HG02678 (cell line): ENCODE measurements at regions not wholly inside any gene's neighbourhood (a gene's known extent, or its start where the extent isn't known, plus 50 kb on each side); places are given as distances from the start of the nearest gene placed in this dataset.
"Not testable (repeated sequence)": the region's sequence is repeated elsewhere in the genome, so short reads cannot be mapped to it uniquely, and the experiment has no call there.

Experiments
- ATAC-seq: cut with Tn5 transposase; IDR thresholded peaks from one replicate; pipeline ENCODE4 v1.9.1; 2021; ENCODE audit warnings: mild to moderate bottlenecking, moderate library complexity; ENCODE audit not compliant: unreplicated experiment

DNA sequence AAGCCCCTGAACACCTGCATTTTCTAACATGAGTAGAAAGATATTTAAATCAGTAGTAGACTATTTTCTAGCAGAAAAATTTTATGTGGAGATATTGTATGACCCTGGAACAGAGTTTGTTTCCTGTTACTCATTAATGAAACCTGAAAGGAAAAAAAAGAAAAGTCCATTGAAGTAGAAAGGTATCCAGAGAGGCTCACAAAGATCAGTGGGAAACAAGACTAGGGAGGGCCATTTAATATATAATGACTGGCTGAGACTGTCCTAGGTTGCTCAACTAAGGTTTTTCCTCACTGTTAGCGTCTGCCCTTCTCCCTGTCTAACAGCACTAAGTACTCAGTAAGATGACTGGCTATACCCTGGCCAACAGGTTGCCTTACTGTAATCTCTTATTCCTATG is 788.6 kb downstream of the GLUD2 start:
- ATAC-seq: no peak

DNA sequence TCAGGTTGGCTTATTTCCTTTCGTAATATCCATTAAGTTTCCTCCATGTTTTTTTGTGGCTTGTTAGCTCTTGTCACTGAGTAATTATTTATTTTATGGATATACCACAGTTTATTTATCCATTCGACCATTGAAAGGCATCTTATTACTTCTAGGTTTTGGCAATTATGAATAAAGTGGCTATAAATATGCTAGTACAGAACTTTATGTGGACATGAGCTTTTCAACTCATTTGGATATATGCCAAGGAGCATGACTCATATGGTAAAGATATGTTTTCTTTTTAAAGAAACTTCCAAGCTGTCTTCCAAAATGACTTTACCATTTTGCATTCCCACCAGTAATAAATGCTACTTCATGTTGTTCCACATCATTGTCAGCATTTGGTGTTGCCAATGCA is 803.6 kb downstream of the GLUD2 start:
- no peak for ATAC-seq

DNA sequence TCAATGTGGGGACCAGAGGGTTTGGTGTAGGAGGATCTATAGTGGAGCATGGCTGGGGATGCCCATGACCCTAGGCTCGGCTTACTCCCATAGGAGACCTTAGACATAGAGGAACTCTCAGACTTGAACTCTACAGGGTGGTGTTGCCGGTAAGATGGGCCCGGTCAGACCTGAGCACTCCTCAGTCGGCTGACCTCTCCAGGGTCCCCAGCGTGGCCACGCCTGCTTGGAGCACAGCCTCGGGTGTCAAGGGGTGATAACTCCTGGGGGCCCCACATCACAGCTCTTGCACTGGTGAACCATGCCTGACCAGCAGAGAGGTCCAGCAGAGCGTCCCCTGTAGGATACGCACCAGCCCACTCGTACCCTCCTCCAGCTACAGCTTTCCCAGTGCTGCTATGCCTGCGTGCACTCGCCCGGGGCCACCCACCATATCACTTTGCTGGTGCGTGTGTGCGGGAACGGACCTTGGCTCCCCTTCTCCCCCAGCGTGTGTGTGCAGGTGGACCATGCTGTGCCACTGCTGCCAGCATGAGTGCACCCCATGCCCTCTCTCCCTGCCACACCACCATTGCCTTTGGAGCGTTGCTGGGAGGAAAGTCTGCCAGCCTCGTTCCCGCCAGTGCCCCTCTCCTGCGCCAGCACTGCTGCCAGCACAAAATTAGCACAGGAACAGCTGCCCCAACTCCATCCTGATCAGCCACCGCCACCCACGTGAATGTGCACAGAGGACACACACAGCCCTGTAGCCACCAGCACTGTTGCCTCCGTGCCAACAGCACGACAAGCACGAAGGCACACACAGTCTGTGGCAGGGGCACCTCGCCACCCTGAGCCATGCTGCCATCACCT is 806.6 kb downstream of the GLUD2 start:
- ATAC-seq: no peak

DNA sequence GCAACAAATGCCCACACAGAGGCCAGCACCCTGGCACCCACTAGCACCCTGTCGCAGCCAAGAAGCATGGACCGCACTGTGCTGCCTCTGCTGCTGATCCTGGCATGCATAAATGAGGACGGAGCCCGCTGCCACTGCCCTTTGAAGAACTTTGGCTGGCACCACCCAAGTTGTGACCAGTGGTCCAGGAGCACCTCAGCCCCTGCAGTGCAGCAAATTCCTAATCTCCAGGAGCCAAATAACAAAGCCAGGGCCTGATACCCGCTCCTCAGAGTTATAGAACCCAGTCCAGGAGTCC is 807.2 kb downstream of the GLUD2 start:
- ATAC-seq: no peak

DNA sequence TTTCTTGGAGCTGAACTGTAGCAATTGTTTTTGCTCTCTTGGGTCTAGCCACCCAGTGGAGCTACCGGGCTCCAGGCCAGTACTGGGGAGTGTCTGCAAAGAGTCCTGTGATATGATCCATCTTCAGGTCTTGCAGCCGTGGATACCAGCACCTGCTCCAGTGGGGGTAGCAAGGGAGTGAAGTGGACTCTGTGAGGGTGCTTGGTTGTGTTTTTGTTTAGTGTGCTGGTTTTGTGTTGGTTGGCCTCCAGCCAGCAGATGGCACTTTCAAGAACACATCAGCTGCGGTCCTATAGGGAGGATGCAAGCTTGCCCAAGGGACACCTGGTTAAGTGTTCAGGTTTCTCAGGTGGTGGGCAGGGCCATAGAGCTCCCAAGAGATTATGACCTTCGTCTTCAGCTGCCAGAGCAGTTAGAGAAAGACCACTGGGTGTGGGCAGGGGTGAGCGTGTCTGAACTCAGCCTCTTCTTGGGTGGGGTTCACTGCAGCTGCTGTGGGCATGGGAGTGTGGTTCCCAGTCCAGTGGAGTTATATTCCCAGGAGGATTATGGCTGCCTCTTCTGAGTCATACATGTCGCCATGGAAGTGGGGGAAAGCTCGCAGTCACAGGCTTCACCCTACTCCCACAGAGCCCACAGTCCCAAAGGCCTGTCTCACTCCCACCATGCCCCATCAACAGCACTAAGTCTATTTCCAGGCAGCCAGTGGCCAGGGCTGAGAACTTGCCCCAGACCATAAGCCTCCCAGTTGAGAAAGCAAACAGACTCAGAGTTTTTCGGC is 811.6 kb downstream of the GLUD2 start:
- ATAC-seq: no peak

- ATAC-seq: no peak
Observed at GRCh38 chrX:121863976-121864375, 816.6 kb downstream of the GLUD2 start.

GRCh38 chrX:121864561-121864960 is 817.2 kb downstream of the GLUD2 start:
- ATAC-seq: no peak

DNA sequence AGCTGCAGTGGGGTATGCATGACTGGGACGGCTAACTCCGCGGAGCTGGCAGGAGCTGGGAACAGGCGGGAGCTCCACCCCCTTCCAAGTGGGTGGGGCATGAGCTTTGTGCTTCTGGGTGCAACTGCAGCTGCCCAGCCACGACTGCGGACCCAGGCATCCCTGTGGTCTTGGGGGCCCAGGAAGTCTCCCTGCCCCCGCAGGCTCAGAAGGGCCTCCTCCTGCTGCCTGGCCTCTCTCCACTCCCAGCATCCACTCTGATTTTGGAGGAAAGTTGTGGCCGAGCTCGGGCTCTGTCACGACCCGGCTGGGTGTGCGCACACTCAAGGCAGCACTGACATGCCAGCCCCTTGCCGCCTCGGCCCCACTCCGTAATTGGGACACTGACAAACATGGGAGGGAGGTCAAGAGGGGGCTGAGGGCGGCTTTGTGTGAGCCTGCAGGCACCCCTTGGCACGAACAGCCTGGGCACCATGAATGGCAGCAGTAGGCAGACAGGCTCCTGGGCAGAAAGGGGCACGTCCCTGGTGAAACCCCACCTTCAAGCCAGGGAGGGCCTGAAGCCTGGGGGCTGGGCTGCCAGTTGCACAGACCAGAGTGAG is 822.6 kb downstream of the GLUD2 start:
- ATAC-seq: no peak

GRCh38 chrX:121871122-121871521 is 823.7 kb downstream of the GLUD2 start:
- ATAC-seq: no peak

DNA sequence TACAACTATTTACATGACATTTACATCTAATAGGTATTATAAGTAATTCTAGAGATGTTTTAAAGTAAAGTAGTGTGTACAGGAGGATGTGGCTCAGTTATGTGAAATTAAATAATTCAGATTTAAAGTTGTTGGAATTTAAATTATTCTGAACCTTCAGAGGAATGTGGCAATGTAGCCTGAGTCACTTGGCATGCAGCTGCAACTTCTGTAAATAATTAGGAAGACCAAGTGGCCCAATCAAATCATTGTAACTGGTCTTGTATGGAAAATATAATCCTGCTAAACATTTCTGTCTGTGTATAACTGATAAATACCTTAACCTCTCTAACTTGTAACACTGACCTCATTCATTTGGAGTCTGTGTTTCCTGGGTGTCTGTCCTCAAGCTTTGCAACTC is 828.9 kb downstream of the GLUD2 start:
- no peak for ATAC-seq

- ATAC-seq: not testable (repeated sequence)
Observed at GRCh38 chrX:121877337-121877736, 829.9 kb downstream of the GLUD2 start.

DNA sequence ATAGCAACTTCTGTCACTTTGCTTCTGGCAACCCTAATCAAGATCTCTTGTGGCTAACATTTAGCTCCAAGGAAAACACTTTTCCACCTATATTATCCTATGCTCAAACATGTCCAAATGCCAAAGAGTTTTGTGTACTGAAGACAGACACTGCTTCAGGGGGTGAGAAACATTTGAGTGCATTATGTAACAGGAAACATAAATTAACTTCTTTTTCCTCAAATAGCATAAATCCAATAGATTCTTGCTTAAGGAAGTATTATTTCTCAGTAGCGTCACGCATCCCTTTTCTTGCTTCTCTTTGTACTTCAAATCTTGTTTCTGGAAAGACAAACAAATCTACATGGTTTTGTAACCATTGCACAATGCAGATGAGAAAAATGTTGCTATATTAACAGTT is 839.1 kb downstream of the GLUD2 start:
- no peak for ATAC-seq

GRCh38 chrX:121894756-121895155 is 847.3 kb downstream of the GLUD2 start:
- no peak for ATAC-seq

DNA sequence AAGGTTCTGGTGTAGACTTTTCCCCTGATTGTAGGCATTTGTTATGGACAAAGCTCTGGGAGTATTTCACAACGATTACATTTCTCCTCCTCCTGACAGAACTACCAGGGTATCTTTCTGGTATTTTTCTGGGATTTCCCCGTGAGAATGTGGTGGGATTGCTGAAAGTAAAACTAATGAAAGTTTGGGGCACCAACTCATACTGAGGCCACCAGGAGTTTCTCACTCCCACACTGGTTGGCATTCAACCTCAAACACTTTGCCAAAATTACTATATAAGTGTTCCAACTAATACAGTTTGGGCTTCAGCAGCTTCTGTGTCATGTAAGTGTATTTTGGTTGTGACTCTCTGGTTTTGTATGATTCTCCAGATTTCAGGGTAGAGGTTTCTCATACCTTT is 855.1 kb downstream of the GLUD2 start:
- ATAC-seq: no peak

DNA sequence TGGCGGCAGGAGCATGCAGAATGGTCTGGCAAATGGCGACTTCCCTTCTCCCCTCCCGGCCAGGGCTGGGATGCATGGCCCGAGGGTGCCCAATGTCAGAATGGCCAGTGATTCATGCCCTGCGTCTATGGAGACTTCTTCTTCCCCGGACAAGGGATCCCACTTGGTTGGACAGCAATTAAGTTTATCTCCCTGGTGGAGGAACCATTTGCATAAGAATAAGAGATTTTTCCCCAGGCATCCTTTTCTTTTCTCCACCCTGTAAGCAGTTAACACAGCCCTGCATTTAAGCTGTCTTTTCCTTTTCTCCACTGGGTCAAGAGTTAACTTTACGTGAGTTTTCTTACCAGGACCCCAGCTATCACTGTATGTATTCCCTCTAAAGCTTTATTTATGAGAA is 856.6 kb downstream of the GLUD2 start:
- no peak for ATAC-seq

DNA sequence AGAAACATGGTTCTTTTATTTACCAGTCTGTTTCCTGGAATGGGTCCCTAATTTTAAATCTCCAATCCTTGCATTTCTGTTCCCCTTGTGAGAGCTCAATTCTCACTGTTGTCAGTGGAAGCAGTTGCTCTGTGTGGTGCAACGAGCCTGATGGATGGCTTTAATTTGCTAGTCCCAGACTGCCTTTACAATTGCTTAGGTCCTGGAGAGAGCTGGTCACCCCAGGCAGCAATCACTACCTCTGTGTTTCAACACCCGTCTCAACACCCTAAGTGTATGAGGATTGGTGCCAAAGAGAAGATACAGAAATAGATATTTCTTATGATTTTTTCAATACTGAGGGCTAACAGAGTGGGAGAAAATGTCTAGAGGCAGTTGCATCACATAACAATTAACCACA is 873.8 kb downstream of the GLUD2 start:
- ATAC-seq: no peak

- no peak for ATAC-seq
Observed at GRCh38 chrX:121931567-121931966, 884.2 kb downstream of the GLUD2 start.

GRCh38 chrX:121932688-121933087 is 885.3 kb downstream of the GLUD2 start:
- no peak for ATAC-seq

DNA sequence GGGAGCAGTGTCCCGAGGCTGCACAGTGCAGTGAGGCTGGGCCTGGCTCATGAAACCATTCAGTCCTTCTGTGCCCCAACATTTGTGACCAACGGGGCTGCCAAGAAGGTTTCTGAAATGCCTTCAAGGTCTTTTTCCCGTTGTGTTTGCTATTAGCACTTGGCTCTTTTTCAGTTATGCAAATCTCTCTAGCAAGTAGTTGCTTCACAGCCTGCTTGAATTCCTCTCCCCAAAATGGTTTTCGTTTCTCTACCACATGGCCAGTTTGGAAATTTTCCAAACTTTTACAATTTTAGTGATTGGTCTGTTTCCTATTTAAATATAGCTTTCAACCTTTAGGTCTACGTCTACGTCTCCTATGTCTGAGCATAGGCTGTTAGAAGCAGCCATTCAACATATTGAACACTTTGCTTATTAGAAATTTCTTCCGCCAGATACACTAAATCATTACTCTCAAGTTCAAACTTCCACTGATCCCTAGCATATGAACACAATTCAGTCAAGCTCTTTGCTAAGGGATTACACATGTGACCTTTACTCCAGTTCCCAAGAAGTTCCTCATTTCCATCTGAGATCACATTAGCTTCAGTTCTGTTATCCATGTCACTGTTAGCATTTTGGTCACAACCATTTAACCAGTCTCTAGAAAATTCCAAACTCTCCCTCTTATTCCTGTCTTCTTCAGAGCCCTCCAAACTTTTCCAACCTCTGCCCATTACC is 901.8 kb downstream of the GLUD2 start:
- no peak for ATAC-seq

DNA sequence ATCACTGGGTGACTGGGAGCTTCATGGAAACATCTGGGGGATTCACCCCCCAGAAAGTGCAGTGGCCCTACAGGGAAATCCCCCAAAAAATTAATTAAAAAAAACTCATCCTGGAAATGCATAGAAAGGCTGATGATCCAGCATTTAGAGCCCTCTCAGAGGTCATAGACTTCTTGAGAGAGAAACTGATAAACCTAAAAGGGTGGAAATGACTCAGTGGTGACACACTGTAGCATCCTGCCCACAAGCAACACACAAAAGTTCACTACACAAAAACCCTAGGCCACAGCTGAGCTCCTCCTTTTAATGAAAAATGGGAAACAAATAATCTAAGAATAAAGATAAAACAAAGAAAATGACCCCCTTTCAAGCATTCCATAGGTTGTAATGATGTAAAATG is 911.5 kb downstream of the GLUD2 start:
- no peak for ATAC-seq

DNA sequence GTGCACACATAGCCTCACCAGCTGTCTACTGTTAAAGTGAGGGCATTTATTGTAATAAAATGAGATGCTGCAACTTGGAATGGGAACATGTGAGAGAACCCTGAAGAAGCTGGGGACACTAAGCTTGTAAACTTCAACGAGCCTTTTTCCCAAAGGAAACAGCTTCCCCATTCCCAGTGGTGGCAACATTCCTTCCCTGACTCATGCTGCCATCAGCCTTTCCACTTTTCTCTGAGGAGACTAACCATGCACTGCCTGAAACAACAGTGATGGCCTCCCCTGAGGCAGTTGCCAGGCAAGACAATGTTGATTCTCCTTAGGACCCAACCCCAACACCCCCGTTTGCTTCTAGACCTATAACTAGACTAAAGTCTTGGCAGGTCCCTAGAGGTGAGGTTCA is 928.3 kb downstream of the GLUD2 start:
- ATAC-seq: no peak
